RWPE2 (cell line): ENCODE measurements at regions not wholly inside any gene's neighbourhood (a gene's known extent, or its start where the extent isn't known, plus 50 kb on each side); places are given as distances from the start of the nearest gene placed in this dataset.

Experiments
- ATAC-seq: fragments of 200-7000 bp; cut with Tn5 transposase; 3 replicates; pipeline ENCODE4 v1.9.1; 2021; ENCODE audit warnings: low read depth
- DNase-seq: peaks from one replicate; pipeline ENCODE4 v3.0.0-alpha.2; 2020; ENCODE audit warnings: low spot score
- H3K27ac ChIP-seq: fragments of 450-650 bp; 2 replicates; pipeline ENCODE4 v1.5.1; 2017; ENCODE audit warnings: mild to moderate bottlenecking; ENCODE audit not compliant: poor library complexity, severe bottlenecking
- H3K27me3 ChIP-seq: fragments of 250-450 bp; sonication (Bioruptor Pico); 2 replicates; pipeline ENCODE4 v1.5.1; 2021; ENCODE audit warnings: mild to moderate bottlenecking, moderate library complexity; ENCODE audit not compliant: insufficient read depth, poor library complexity, severe bottlenecking
- H3K36me3 ChIP-seq: fragments of 250-450 bp; sonication (Bioruptor Pico); 2 replicates; pipeline ENCODE4 v1.5.1; 2020; ENCODE audit warnings: low read depth, mild to moderate bottlenecking, moderate library complexity
- H3K4me1 ChIP-seq: fragments of 250-450 bp; sonication (Bioruptor Pico); 2 replicates; pipeline ENCODE4 v1.5.1; 2021; ENCODE audit warnings: mild to moderate bottlenecking, moderate library complexity; ENCODE audit not compliant: insufficient read depth, poor library complexity, severe bottlenecking
- H3K4me3 ChIP-seq: fragments of 250-450 bp; sonication (Bioruptor Pico); 2 replicates; pipeline ENCODE4 v1.5.1; 2021; ENCODE audit warnings: mild to moderate bottlenecking, moderate library complexity; ENCODE audit not compliant: severe bottlenecking
- H3K9me3 ChIP-seq: fragments of 250-450 bp; sonication (Bioruptor Pico); 2 replicates; pipeline ENCODE4 v1.5.1; 2021; ENCODE audit warnings: mild to moderate bottlenecking, moderate library complexity; ENCODE audit not compliant: severe bottlenecking
- TF ChIP-seq, protein P1 (sequence below): fragments of 450-650 bp; IDR thresholded peaks from one replicate; pipeline ENCODE4 v1.5.1; 2017; ENCODE audit warnings: mild to moderate bottlenecking, moderate library complexity; ENCODE audit not compliant: poor library complexity, severe bottlenecking

DNA sequence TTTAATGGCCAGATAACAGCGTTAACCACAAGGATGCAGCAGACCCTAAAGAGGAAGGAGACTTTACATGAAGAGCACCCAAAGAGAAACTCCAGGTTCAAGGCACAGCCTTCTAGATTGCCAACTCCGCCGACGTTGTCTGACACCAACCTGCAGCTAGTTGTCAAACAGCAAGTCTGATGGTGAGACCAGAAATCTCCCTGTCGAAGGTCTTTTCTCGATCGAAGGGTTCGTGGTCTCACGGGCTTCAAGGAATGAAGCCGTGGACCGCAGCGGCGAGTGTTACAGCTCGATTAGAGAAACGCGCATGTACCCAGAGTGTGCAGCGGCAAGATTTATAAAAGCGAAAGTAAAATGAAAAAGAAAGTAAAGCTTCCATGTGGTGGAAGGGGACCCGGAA lies 656.3 kb downstream of the XIRP2 start:
- Histone ChIP-seq H3K4me3 (no peak overlapping the region), H3K4me1 (no peaks in the 10 kb centered on the region), H3K27ac (no peak overlapping the region), H3K27me3 (no peaks in the 10 kb centered on the region), H3K36me3 (no peaks in the 10 kb centered on the region), H3K9me3 (no peaks in the 10 kb centered on the region)
- TF ChIP-seq, protein P1, sequence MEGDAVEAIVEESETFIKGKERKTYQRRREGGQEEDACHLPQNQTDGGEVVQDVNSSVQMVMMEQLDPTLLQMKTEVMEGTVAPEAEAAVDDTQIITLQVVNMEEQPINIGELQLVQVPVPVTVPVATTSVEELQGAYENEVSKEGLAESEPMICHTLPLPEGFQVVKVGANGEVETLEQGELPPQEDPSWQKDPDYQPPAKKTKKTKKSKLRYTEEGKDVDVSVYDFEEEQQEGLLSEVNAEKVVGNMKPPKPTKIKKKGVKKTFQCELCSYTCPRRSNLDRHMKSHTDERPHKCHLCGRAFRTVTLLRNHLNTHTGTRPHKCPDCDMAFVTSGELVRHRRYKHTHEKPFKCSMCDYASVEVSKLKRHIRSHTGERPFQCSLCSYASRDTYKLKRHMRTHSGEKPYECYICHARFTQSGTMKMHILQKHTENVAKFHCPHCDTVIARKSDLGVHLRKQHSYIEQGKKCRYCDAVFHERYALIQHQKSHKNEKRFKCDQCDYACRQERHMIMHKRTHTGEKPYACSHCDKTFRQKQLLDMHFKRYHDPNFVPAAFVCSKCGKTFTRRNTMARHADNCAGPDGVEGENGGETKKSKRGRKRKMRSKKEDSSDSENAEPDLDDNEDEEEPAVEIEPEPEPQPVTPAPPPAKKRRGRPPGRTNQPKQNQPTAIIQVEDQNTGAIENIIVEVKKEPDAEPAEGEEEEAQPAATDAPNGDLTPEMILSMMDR = no peak
- DNase-seq = no peak
- no peak for ATAC-seq

DNA sequence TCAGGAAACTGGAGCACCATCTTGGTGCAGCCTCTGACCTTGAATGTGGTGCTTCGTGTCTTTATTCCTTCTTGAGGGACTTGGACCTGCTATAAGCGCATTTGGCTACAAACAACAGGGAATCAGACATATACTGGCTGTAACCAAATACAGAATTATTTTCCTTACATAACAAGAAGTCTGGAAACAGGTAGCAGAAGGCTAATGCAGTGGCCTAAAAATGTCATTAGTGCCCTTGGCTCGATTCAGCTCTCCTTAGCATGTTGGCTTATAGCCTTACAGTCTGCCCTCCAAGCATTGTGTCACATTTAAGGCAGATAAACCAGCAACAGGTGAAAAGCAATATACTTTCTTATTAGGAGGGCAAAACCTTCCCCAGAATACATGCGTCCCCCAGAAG lies 655.4 kb downstream of the XIRP2 start:
- H3K4me1 ChIP-seq = no peaks in the 10 kb centered on the region
- H3K36me3 ChIP-seq = no peaks in the 10 kb centered on the region
- TF ChIP-seq, protein P1 = no peak
- ATAC-seq = no peak
- H3K4me3 ChIP-seq = no peak overlapping the region
- DNase-seq = no peak
- no peaks in the 10 kb centered on the region for H3K27me3 ChIP-seq
- H3K27ac ChIP-seq = no peak overlapping the region
- no peaks in the 10 kb centered on the region for H3K9me3 ChIP-seq

DNA sequence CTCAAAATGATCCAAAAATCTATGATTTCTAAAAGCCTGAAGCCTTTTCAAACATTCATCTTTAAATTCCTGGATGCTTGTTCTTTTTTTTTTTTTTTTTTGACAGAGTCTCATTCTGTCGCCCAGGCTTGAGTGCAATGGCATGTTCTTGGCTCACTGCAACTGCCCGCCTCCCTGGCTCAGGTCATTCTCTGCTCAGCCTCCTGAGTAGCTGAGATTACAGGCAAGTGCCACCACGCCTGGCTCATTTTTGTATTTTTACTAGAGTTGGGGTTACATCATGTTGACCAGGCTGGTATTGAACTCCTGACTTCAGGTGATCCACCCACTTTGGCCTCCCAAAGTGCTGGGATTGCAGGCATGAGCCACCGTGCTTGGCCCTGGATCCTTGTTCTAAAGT lies 649.5 kb downstream of the XIRP2 start:
- no peaks in the 10 kb centered on the region for H3K4me1 ChIP-seq
- no peak overlapping the region for H3K4me3 ChIP-seq
- DNase-seq (no peak), ATAC-seq (no peak)
- TF ChIP-seq, protein P1 = no peak
- no peaks in the 10 kb centered on the region for H3K27me3 ChIP-seq
- H3K9me3 ChIP-seq = no peaks in the 10 kb centered on the region
- H3K36me3 ChIP-seq = no peaks in the 10 kb centered on the region
- H3K27ac ChIP-seq = no peak overlapping the region

DNA sequence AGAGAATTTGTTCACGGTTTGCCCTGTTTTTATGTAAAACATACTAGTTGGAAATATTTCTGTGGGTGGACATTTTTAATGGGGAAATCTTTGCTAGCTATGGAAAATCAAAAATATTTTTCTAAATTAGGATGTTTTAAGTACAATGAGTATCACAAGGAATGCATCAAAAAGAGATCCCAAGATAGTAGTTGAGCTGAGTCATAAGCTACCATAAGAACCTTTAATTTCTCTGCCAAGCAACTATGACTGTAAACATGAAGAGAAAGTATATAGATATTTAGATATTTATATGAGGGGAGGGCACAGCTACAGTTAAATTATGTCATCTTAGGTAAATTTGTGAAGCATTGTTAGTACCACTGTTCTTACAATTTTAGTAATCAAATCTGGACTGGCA lies 646.2 kb downstream of the XIRP2 start:
- H3K36me3 ChIP-seq = no peaks in the 10 kb centered on the region
- DNase-seq = no peak
- H3K27ac ChIP-seq = no peak overlapping the region
- no peaks in the 10 kb centered on the region for H3K4me1 ChIP-seq
- no peak for ATAC-seq
- no peaks in the 10 kb centered on the region for H3K9me3 ChIP-seq
- no peaks in the 10 kb centered on the region for H3K27me3 ChIP-seq
- no peak overlapping the region for H3K4me3 ChIP-seq
- TF ChIP-seq, protein P1 = no peak

DNA sequence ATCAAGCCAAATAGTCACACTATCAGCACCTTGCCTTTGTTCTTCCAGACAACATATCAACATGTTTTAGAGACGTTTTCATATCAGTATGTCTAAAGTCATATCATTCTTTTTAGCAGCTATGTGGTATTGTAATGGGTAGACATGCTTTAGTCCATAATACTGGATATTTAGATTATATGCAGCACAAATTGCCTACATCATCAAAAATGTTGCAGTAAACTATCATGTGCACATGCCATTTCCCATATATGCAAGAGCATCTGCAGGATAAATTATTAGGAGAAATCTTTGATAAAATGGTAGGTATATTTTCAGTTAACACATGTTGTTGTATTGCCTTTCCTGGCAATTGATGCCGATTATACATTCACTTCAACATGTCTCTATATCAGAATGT lies 636.5 kb downstream of the XIRP2 start:
- Histone ChIP-seq H3K4me3 (no peak overlapping the region), H3K9me3 (no peaks in the 10 kb centered on the region), H3K36me3 (no peaks in the 10 kb centered on the region), H3K4me1 (no peaks in the 10 kb centered on the region), H3K27me3 (no peaks in the 10 kb centered on the region), H3K27ac (no peak overlapping the region)
- TF ChIP-seq, protein P1 = no peak
- DNase-seq (no peak), ATAC-seq (no peak)
